Left colon (tissue), 2 donors: ENCODE measurements at regions not wholly inside any gene's neighbourhood (a gene's known extent, or its start where the extent isn't known, plus 50 kb on each side); places are given as distances from the start of the nearest gene placed in this dataset.

ENCODE experiments used
- ATAC-seq: fragments of 200-7000 bp; cut with Tn5 transposase; one replicate; pipeline ENCODE4 v1.9.1; 2020; ENCODE audit warnings: mild to moderate bottlenecking, moderate library complexity
- DNase-seq, 2 donors: peaks; one replicate each; pipeline ENCODE4 v3.0.0-alpha.2; 2020
- intact Hi-C, 2 donors: fragments of 100-400 bp; cut with DNase I in 1 of 2; cut with micrococcal nuclease in 1 of 2; formaldehyde crosslinking; loops; one replicate each; pipeline versions ENCODE4 v1.11.2 to v1.14.0; 2022; cut with DNase I, micrococcal nuclease
- donor health status: DM: no; HTN: no; CAD: no.
- donor health status: DM: yes; HTN: yes; CAD: no.

- intact Hi-C loops, result no loop called here
- DNase-seq (no peak), ATAC-seq (no peak)
These were observed 457.8 kb upstream of the VSTM2A start for GRCh38 chr7:54084340-54084739.

- DNase-seq, result no peak
- no peak for ATAC-seq
- intact Hi-C loops, result no loop called here
These were observed 451.4 kb upstream of the VSTM2A start for GRCh38 chr7:54090652-54091213.

GRCh38 chr7:54091322-54091721 is 450.9 kb upstream of the VSTM2A start:
- ATAC-seq, result no peak
- intact Hi-C loops, result no loop called here
- no peak for DNase-seq

DNA sequence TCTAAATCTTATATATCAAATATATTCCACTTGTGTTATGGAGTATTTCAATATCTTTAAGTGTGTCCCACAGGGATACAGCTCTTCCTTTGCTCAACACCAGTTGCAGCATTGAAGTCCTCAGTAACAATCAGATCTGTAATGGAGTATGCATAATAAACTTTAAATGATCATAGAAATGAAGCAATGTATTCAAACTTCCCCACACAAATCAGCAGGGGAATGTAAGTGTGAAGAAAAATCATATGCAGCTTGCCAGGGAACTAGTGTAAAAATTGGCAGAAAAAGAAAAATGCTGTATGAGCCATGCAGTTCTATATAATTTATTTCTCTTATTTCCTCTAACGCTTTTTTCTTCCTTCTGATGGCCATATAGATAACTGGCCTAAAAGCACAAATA is 444.3 kb upstream of the VSTM2A start:
- intact Hi-C loops, result no loop called here
- ATAC-seq, result no peak
- DNase-seq, result no peak

DNA sequence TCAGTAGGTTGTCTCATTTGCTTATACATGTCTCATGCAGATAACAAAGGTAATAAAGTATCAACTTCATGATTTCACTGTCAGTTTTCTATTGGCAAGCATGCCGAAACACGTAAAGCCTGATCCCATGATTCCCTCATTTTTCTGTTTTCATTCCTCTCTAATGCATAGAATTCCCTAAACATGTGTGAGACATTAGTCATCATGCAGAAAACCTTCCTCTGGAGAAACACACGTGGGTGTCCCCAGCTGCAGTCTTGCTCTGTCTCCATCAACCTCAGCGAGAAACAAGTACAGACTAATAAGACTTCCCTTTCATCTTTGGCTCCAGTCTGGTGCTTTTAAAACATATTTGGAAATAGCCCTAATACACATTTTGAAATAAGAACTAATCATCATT is 432.7 kb upstream of the VSTM2A start:
- ATAC-seq, result no peak
- no peak for DNase-seq
- intact Hi-C loops, result no loop called here

DNA sequence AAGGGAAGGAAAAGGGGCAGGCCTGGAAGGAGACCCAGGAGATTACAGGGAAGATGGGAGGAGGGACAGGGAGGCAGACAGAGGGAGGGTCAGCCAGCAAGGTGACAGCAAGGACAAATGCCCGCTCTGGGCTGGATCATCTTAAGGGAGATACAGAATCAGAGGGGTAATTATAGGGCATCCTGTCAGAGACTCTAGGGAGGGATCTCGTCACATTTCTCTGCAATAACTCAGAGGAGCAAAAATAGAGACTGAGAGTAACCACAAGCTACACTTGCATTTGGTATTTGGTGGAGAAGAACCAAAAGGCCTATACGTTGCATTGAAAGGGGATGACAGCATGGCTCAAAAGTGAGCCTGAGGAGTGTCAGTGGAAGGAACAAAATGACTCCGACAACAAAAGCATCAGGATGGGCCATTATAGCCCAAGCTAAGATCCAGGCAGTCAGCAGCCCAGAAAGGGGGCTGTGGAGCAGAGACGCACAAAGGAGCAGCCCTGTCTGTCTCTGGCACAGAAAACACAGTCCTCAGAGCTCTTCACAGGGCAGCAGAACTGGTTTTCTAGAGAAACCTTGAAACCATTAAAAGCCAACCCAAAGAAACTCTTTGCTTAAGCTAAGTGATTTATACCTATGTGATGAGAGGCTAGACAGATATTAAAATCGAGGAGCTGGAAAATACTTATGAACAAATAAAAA is 430.2 kb upstream of the VSTM2A start:
- DNase-seq (no peak), ATAC-seq (no peak)
- intact Hi-C loops, result no loop called here

DNA sequence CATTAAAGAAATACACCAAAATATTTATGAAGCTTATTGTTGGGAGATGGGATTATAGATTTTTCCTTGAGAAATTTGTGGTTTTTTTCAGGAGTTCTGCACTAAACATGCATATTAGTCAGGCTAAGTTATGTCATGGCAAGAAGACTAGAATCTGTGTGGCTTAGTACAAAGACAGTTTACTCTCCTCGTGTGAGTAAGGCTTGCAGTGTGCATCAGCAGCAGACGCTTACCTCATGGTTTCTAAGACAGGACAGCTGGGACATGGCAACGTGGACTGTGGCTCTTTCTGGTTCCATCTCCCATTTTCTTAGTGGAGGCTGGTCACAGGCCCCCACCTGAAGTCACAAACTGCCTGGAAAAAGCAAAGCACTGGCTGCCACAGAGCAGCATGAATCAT is 429.6 kb upstream of the VSTM2A start:
- intact Hi-C loops, result no loop called here
- ATAC-seq (no peak), DNase-seq (no peak)

DNA sequence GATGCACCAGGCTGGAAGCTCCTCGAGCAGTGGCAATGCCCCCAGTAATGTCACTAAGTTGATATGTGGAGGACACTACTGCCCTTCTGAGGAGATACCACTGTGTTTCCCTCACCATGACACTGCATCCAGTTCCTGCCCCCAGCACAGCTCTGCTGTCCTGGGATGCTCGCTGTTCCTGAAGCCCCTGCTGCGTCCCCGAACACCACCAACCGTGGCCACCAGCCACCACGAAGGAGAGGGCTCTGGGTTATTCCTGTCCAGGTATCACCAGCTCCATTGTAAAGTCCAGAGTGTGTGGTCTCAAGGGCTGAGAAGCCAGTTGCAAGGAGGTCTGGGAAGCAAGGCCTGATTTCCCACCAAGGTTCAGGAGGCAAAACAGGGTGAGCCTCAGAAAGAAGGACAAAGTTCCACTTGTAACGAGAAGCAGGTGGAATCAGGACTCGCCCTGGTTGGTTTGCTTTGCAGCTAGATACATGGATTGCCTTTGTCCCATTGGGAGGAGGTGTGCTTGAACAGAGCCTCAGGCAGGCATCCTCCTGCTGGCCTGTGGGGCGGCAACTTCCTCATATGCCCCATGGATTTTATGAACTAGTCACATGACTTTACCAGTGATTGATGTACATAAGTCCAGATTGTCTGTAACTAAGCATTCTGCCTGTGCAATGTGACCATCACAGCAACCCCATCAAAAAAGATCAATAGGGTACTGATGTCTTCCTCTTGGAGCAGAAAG is 427.0 kb upstream of the VSTM2A start:
- intact Hi-C loops, result no loop called here
- DNase-seq (no peak), ATAC-seq (peak; percentile 63)

DNA sequence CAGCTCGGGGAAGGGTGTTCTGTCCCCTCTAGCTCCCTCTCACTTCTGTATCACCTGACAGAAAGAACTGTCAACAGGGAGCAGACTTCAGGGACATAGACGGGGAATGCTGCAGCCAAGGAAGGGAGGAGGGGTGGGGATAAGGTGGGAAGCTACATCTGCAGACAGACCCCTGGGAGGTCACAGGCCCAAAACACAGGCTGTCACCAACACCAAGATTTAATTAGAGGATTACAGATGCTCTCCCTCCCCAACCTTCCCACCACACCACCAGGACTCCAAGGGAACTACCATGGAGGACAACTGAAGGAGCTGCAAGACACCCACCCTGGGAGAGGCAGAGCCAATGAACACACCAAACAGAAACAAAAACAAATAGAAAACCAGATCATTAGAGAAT is 425.2 kb upstream of the VSTM2A start:
- intact Hi-C loops, result no loop called here
- DNase-seq (no peak), ATAC-seq (no peak)

DNA sequence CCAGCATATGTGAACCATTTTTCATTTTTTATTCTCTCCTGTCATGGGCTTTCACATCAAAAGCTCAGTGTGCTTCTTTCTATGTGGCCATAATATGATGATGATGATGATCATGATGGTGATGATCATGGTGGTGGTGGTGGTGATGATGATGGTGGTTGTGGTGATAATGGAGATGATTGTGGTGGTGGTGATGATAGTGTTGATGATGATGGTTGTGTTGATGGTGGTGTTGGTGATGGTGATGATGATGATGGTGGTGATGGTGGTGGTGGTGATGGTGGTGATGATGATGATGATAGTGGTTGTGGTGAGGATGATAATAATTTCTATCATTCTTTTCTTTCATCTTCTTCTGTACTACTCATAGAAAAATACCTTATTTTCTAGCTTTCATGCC is 413.1 kb upstream of the VSTM2A start:
- intact Hi-C loops, result no loop called here
- ATAC-seq (no peak), DNase-seq (no peak)

DNA sequence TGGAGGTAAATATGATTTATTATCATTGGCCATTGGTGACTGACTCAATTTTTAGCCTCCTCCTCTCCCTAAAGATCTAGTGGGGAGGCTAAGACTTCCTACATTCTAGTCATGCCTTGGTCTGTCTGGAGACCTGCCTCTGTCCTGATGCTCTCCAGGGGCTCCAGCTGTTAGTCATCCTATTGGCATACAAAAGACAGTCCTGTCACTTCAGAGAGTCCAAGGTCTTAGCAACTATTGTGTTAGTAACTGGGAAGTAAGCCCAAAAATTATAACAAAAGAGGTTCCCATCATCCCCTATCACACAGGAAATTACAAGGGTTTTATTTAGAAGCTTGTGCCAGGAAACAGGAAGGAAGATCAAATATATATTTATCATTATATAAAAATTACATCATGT is 400.6 kb upstream of the VSTM2A start:
- DNase-seq (no peak), ATAC-seq (no peak)
- intact Hi-C loops, result no loop called here

GRCh38 chr7:54145716-54146115 is 396.5 kb upstream of the VSTM2A start:
- DNase-seq (no peak), ATAC-seq (no peak)
- intact Hi-C loops, result no loop called here

GRCh38 chr7:54153462-54153861 is 388.7 kb upstream of the VSTM2A start:
- intact Hi-C loops, result no loop called here
- DNase-seq (no peak), ATAC-seq (no peak)

GRCh38 chr7:54159088-54159487 is 383.1 kb upstream of the VSTM2A start:
- ATAC-seq (no peak), DNase-seq (no peak)
- intact Hi-C loops, result no loop called here

DNA sequence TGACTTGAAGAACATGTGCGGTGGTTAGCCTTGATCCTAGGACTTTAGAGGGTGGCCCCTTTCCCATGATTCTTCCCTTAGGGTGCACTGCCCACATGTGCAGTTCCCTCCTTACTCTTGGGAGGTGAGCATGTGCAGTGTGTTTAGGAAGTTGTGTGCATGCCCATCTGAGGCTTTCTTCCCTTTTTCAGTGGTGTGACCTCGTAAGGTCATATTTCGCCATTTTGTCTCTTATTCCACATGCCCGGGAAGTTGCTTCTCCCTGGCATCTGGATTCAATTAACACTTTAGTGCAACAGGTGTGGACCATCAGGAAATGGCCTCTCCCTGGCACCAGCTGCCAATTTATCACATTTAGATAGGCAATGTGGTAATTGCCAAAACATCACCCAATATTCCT is 380.6 kb upstream of the VSTM2A start:
- DNase-seq (no peak), ATAC-seq (no peak)
- intact Hi-C loops, result no loop called here

DNA sequence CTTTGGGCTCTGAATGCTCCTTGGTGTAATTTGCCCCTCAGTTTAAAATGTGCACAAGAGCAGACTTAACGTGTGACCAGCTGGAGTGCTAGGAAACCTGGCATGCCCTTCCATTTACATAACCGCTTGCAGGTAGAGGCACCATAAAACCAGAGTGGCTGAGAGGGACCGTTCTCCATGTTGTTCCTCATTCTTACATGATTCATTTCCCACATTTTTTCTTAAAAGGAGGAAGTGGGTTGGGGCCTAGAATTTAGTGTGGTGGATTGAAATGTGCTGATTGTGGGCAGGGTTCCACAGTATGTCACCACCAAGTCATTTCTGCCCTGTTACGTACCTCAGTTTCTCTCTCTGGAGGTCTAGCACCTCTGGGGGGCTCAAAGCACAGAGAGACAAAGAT is 375.8 kb upstream of the VSTM2A start:
- intact Hi-C loops, result no loop called here
- ATAC-seq (no peak), DNase-seq (no peak)

DNA sequence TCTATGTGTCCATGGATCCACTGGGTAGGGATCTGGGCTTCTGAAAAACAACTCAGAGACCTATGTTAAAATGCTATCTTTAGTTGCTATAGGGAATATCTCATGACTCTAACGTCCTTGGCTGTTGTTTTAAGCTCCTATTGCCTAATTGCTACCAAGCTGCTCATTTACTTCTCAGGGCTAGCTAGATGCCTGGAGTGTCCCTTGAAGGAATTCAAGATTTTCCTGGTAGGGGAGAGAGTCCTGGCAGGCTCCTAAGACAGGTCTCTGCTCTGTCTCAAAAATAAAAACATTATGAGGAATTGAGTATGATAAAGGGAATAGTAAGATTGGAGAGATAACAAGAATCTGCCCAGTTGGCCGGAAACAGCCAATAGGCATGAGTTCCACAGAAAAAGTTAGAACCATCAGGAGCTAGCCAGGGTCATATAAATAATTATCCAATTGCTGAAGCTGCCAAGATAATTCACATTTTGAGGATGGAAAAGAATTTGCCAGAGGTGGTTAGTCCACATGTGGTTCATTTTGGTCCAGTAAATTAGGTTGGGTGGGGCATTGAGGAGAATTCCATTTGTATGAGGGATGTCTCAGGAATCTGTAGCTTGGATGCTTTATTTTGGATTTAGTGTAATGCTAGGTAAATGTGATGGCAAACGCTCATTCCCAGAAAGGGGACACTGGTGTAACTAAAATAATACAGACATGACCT is 362.7 kb upstream of the VSTM2A start:
- intact Hi-C loops, result no loop called here
- DNase-seq, result no peak
- ATAC-seq, result no peak

DNA sequence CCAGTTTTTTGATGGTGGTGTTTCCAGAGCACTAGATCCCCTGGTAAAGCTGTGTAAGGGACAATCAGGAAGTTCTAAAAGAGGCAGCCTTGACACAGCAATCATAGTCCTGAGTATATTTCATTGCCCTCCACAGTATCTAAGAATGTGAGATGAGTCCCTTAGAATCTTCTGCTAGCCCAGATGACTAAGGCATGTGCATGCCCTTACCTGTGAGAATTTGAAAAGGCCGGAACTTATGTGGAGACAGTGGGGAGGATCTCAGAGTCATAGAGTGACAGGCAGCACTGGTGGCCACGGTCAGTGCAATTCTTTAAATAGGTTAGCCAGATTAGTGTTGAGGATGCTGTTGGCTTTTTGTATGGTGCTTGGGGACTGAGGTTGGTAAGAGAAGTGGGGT is 361.4 kb upstream of the VSTM2A start:
- intact Hi-C loops, result no loop called here
- no peak for ATAC-seq
- no peak for DNase-seq

GRCh38 chr7:54183055-54183454 is 359.1 kb upstream of the VSTM2A start:
- intact Hi-C loops, result no loop called here
- DNase-seq (no peak), ATAC-seq (no peak)

DNA sequence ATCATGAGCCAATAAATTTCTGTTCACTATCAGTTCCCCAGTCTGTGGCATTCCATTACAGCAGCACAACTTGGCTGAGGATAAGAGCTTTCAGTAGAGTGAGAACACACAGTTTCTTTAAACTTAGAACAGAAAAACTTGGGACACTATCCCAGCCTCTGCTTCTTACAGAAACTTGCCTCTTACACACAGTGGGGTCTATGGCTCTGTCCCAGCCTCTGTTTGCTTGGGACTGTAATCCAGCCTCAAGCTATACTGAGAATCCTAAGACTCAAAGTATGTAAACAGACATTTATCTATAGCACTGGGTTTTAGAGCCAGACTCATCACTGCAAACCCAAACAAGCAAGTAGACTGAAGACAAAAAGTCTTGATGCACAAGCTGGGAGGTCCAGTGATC is 355.8 kb upstream of the VSTM2A start:
- no peak for ATAC-seq
- intact Hi-C loops, result no loop called here
- DNase-seq, result no peak
